HG03045 (cell line): ENCODE measurements at regions not wholly inside any gene's neighbourhood (a gene's known extent, or its start where the extent isn't known, plus 50 kb on each side); places are given as distances from the start of the nearest gene placed in this dataset.

Source experiments
- ATAC-seq: cut with Tn5 transposase; IDR thresholded peaks from one replicate; pipeline ENCODE4 v1.9.1; 2021; ENCODE audit warnings: mild to moderate bottlenecking, moderate library complexity; ENCODE audit not compliant: unreplicated experiment

DNA sequence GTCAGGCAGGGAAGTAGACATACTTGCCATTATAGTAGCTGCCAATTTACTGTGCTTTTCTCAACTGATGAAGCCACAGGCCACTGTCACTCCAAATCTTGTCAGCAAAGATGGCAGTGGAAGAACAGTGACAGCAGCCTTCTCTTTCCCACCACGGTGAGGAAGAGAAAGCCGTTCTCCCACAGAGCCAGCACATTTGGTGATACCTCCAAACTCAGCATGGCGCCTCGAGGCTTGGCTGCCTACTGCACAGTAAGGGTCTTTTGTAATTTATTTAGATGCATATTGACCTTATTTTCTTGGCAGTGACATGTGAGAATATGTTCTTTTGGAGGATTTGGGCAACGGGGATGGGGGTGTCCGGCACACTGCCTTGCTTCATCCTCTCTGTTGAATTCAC, 117.2 kb upstream of the CDH20 start:
- ATAC-seq = no peak

DNA sequence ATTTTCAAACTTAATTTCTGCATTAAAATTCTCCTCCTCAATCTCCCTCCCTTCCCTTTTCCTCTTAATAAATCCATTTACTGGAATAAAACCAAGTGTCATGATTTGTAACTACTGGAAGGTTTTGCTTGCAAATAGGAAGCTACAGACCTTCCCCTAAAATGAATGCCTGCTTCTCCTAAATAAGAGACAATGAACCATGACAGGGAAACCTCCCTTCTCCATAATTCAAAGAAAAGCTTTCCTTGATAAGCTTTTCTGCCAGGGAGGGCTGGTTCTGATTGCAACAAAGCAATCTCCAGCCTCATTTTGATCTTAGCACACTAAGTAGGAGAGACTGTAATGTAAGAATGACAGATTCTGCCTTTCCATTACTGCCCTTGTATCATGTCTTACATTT, 111.0 kb upstream of the CDH20 start:
- ATAC-seq = no peak

DNA sequence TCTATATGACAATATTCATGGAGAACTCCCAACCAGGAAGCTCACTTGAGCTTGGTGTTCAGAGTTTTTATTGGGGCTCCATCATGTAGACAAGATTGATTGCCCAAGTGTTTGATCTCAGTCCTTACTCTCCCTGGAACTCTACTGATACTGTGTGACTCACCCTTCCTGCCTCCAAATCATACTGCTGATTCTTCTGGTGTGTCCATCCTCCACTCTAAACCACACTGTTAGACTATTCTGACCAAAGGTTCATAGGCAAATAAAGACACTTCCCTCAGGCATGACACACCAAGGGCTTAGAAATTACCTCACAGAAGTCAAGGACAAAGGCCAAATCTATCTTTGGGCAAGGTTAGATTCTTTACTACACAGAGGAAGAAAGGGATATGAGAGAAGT, 107.9 kb upstream of the CDH20 start:
- no peak for ATAC-seq

DNA sequence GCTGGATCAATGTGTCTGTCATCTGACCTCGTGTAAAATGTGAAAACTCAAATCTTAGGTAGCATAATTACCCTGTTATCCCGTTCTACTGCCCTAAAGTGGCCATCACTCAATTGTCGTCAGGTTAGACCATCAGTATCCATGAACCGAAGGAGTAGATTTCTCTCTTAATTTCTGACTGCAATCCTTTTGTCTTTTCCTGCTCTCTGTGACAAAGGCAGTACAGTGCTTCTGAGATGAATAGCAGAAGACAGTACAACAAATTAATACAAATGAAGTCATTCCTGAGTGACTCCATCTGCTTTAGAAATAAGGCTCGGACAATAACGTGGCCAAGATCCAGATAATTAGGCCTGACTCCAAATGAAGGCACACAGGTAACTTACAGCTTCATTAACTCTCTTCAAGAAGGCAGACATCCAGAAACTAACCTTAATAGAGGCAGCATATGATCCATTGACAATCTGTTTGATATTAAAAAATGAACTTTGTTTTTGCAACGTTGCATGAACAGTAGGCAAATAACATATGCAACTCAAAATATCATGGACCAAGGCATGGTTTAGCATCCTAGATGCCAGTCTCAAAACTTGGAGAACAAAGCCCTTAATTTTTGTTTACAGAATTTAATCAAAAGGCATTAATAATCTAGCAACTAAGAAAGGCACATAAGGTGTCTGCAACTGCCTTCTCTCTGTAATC, 96.7 kb upstream of the CDH20 start:
- no peak for ATAC-seq

DNA sequence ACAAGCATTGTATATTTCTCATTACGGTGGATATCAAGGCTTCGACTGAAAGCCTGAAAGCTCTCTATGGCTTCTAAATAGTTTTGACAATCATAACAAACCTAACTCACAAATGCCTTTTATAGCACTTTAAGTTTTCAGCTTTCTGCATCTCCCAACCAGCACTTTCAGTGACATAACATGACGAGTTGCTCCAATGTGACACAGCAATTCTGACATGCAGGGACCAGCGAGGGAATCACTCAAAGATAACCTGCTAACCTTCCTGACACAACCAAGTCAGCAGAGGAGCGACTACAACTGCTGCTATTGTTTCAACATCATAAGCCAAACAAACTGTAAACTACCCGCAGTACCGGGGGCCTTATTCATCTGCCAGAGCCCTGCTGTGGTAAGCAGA, 95.7 kb upstream of the CDH20 start:
- ATAC-seq = no peak

DNA sequence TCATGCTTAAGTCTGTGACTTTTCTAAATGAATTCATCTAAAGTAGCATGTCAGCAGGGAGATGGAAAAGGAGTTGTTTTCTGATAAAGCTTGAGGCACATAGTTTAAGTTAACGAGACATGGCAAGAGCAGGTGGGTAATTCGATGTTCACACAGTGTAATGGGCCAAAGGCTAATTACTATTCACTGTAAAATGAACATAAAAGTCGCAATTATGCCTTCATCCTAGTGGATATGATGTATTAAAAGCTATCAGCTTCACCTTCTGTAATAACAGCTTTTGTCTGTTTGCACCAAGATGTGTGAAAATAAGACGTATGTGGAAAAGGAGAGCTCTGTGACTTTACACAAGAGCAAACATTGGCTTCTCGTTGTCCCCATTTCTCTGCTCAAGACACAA, 94.2 kb upstream of the CDH20 start:
- no peak for ATAC-seq

DNA sequence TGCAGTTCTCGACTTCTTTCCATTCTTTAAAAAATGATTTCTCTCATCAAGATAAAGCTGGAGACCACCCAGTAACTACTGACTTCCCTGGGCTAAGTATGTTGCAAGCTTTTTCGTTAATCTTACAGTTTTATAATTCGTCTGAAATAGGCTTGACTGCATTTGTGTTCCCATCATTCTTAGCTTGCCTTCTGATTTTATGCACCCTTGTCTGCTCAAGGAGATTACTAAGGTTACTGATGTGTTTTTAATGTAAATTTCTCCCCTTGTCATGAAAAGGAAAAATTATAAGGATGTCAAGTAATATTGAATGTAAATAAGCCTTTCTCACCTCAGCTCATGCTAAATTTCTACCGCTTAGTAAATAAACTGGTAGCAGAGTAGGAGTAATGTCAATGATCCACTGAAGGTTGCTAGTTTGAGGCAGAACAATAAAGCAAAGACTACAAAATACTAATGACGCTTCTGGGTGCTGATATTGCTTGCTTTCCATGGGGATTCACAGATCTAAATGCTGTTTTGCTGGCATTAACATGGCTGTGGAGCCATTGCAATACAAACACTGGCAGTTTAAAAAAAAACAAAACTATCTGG, 91.9 kb upstream of the CDH20 start:
- ATAC-seq = no peak

DNA sequence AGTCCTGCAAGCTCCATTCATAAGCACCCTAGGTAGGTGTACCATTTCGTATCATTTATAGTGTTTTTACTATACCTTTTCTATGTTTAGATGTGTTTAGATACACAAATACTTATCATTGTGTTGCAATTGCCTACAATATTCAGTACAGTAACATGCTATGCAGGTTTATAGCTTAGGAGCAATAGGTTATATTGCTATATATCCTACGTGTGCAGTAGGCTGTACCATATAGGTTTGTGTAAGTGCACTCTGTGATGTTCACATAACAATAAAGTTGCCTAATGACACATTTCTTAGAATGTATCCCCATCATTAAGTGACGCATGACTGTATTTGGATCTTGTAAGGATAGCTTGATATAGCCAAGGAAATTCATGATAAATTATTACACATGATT, 88.6 kb upstream of the CDH20 start:
- no peak for ATAC-seq

DNA sequence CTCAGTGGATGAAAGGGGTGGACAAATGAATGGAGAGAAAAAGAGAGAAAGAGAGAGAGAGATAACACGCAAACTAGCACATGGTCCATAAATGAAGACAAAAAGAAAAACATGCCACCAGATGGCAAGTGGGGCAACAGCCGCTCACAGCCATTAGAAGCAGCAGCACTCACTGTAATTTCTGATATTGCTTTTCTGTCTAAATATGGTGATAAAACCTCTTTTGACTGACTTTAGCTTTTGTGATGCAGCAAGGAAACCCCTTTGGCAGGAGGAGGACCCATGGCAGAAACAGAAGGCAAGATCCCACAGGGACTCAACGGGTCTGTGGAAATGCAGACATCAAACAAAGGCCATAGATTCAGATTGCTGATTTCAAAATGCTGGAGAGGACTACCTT, 88.0 kb upstream of the CDH20 start:
- no peak for ATAC-seq

DNA sequence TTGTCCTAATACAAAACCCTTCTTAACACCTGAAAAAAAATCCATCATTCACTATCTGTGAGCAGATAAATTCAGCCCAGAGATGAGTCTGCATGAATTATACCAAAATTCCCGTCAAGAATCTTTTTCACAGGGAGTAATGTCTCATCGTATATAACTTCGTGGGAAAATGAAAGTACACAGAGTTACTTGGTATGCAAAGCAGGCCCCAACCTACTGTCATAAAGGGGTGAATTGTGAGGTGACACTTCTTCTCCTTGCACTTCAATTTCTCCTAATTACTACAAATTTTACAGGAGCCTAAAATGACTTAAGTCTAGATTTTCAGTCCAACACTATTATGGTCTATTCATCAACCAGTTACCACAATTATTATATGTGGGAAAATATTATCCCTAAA, 84.6 kb upstream of the CDH20 start:
- ATAC-seq = no peak

DNA sequence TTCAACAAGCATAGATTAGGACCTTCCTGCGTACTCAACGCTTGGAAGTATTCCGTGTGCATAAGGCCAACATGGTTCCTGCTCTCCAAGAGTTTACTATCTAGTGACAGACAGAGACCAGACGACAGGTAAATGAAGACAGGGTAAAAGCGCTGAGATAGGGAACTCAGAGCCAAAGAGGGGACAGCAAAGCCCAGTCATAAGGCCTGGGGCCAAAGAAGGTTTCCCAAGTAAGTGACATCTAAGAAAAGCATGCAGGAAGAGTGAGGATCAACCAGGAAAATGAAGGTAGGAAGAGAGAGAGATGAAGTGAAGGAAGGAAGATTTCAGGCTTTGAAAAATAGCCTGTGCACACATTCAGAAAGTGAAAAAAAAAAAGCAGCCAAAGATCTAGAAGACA, 76.9 kb upstream of the CDH20 start:
- no peak for ATAC-seq

DNA sequence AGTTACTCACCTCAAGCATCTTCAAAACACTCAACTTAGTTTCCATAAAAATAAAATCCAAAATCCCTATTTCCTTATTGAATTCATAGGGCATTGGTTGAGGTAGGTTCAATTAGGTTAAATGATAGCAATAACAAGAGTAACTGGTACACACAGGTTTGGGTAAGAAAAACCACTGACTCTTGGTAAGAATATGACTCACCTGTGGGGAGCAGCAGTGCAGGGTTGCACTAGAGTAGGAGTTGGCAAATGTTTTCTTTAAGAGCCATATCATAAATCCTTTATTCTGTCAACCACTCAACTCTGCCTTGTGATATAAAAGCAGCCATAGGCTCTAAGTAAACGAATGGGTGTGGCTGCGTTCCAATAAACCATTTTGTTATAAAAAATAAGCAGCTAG, 71.4 kb upstream of the CDH20 start:
- ATAC-seq = no peak

DNA sequence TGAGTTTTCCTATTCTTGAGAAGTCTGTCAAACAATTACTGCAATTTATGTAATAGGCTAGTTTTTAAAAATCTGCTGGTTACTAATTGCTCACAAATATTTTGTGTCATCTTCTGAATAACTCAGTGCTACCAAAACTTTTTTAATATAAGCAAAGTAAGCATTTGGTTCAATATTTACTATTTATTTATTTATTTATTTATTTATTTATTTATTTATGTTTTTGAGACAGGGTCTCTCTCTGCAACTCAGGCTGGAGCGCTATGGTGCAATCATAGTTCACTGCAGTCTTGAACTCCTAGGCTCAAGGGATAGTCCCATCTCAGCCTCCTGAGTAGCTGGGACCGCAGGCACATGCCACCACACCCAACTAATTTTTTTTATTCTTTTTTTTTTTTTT, 60.4 kb upstream of the CDH20 start:
- no peak for ATAC-seq

DNA sequence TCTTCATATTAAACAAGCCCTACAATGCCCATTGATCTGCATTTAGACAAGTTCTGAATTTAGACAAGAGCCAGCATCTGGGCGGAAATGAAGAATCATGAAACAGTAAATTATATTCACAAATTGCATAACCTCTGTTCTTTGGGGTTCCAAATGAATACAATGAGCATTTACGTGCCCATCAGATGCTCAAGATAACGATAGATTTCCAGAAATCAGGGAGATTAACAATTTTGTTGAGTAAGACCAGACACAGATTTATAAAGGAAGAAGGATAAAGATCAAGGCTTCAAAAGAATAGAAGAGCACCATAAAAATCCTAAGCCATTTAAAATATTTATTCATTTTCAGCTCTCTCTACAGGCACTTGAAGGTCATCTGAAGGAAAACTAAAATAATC, 59.7 kb upstream of the CDH20 start:
- no peak for ATAC-seq

DNA sequence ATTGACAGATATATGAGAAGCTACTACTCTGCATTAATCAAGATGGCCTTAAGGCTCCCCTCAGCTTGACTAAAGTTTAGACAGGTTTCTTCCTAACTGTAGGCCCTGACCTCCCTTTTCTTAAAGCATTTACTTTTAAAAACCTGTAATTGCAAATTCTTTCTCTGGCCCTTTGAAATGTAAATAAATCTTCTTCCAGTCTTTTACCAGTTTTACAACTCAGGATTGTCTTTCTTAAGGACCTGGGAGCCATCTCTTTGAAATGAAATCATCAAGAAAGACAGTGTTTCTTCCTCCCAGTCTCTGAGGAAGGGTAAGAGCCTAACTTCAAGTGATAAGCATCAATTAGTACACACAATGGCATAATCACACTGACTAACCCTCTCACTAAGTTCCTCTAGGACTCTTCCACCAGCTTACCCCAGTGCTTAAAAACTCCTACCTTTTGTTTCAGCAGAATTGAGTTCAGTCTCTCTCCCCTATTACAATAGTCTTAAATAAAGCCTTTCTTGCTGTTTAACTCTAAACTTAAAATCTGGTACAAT, 58.7 kb upstream of the CDH20 start:
- ATAC-seq = no peak

DNA sequence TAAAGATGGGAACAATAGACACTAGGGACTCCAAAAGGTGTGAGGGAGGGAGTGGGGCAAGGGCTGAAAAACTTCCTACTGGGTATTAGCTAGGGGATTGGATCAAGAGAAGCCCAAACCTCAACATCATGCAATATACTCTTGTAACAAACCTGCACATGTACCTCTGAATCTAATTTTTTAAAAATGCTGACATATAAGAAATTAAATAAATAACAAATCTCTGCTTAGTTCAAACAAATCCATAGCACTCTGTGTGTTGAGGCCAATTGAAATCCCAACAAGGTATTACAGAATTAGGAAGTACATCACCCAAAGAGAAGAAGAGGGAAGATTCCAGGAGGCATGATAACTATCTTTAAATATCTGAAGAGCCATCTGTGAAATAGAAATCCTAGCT, 55.4 kb upstream of the CDH20 start:
- ATAC-seq = no peak

DNA sequence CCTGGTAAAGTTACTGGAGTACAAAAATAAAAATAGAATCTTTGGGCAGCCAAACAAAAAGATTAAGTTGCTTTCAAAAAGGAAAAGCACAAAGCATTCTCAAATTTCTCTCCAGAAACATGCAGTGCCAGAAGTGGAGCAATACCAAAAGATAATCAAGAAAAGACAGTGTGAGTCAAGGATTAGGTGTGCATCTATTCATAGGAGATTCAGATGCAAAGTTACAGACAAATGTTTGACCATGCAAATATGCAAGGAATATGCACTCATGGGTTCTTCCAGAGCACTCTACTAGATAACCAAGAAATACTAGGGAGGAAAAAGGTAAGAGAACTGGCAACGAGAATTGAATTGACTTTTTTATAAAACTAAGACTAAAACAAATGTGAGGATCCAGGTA, 51.8 kb upstream of the CDH20 start:
- no peak for ATAC-seq

DNA sequence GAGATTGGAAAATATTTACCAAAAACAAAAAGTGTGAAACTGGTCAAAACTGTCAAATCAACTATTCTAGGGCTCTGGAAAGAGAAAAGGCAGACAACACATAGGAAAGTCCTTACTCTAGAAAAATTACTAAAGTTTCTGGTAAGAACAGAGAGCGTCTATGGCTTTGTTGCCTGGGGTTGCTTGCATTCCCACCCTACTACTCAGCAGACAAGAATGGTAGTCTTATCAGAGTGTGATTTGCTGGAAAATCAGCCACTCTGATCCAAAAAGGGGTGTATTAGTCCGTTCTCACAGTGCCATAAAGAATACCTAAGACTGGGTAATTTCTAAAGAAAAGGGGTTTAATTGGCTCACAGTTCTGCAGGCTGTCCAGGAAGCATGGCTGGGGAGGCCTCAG, 50.3 kb upstream of the CDH20 start:
- ATAC-seq = no peak
